Endodermal cell (in vitro differentiated cells): ENCODE measurements at regions not wholly inside any gene's neighbourhood (a gene's known extent, or its start where the extent isn't known, plus 50 kb on each side); places are given as distances from the start of the nearest gene placed in this dataset.

Experiments used
- DNase-seq: peaks from one replicate; pipeline ENCODE4 v3.0.0-alpha.2; 2017
- H3K27ac ChIP-seq: 2 replicates; pipeline ENCODE4 v1.5.1; 2013; ENCODE audit warnings: mild to moderate bottlenecking, low read depth, low read length, moderate library complexity
- H3K27me3 ChIP-seq: 2 replicates; pipeline ENCODE4 v1.6.1; 2013; ENCODE audit warnings: mild to moderate bottlenecking, low read length, moderate library complexity; ENCODE audit not compliant: insufficient read depth, control insufficient read depth, poor library complexity, severe bottlenecking
- H3K36me3 ChIP-seq: 2 replicates; pipeline ENCODE4 v1.7.0; 2013; ENCODE audit warnings: mild to moderate bottlenecking, low read length, moderate library complexity; ENCODE audit not compliant: control insufficient read depth, insufficient read depth
- H3K4me1 ChIP-seq: one replicate; pipeline ENCODE4 v1.7.0; 2013; ENCODE audit warnings: low read length; ENCODE audit not compliant: control insufficient read depth, insufficient read depth
- H3K4me3 ChIP-seq: 2 replicates; pipeline ENCODE4 v1.5.1; 2013; ENCODE audit warnings: mild to moderate bottlenecking, low read length, moderate library complexity
- H3K9ac ChIP-seq: 2 replicates; pipeline ENCODE4 v1.6.1; 2013; ENCODE audit warnings: mild to moderate bottlenecking, low read length, moderate library complexity; ENCODE audit not compliant: poor library complexity, severe bottlenecking; ENCODE audit errors: extremely low read depth
- H3K9me3 ChIP-seq: 2 replicates; pipeline ENCODE4 v1.6.1; 2013; ENCODE audit warnings: mild to moderate bottlenecking, low read length, moderate library complexity; ENCODE audit not compliant: control insufficient read depth
- H3K27ac Mint-ChIP-seq: 2 replicates; pipeline ENCODE4 v1.8.0; 2020; ENCODE audit warnings: mixed read lengths
- H3K27me3 Mint-ChIP-seq: 2 replicates; pipeline ENCODE4 v1.8.0; 2021; ENCODE audit warnings: mild to moderate bottlenecking, mixed read lengths; ENCODE audit not compliant: insufficient read depth
- H3K36me3 Mint-ChIP-seq: 2 replicates; pipeline ENCODE4 v1.8.0; 2020; ENCODE audit warnings: low read depth, mixed read lengths
- H3K4me1 Mint-ChIP-seq: 2 replicates; pipeline ENCODE4 v1.8.0; 2020; ENCODE audit warnings: mixed read lengths
- H3K4me3 Mint-ChIP-seq: 2 replicates; pipeline ENCODE4 v1.8.0; 2020; ENCODE audit warnings: mild to moderate bottlenecking, moderate library complexity, mixed read lengths
- H3K9me3 Mint-ChIP-seq: 2 replicates; pipeline ENCODE4 v1.8.0; 2020; ENCODE audit warnings: mild to moderate bottlenecking, mixed read lengths
- WGBS, 2 experiments: methylation state at CpG; one replicate each; pipeline versions ENCODE4 v1.1.5 to v1.1.7; 2013; ENCODE audit warnings: missing lambda C conversion rate in 2 of 2, mixed read lengths in 1 of 2; ENCODE audit not compliant: insufficient coverage in 1 of 2, insufficient read length in 1 of 2; 5-methylcytosine and 5-hydroxymethylcytosine counted together
- TF ChIP-seq, protein P1 (sequence below): fragments of 200-600 bp; sonication (generic); conservative IDR thresholded peaks from 2 replicates; pipeline ENCODE4 v1.5.0; 2021; ENCODE audit warnings: antibody characterized with exemption, mild to moderate bottlenecking

DNA sequence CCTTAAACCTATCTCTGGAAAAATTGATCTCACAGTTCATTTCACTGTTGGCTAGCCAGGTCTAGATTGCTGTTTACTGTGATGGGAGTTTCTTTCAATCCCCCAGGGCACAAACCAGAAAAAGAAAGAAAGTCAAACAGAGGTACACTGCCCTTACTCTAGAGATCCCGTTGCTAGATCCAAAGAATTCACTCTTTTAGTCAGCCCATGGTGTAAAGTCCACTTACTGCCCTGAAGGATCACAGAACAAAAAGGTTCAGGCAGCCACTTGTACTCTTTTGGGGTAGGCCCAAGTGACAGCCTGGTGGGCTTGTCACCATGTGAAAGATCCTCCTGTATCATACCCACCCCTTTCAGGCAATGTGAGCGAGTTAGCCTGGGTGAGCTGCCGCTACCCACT, 162.6 kb upstream of the CCDC179 start:
- no peak overlapping the region for H3K27ac ChIP-seq
- H3K36me3 ChIP-seq, result no peaks in the 10 kb centered on the region
- H3K4me1 ChIP-seq, result peaks cover 14% of the 10 kb centered on the region
- no peaks in the 10 kb centered on the region for H3K36me3 Mint-ChIP-seq
- no peaks in the 10 kb centered on the region for H3K9me3 ChIP-seq
- no peak overlapping the region for H3K9ac ChIP-seq
- H3K4me3 ChIP-seq, result peak overlapping the region; percentile 29
- H3K4me3 Mint-ChIP-seq, result peak overlapping the region; percentile 16
- TF ChIP-seq, protein P1, sequence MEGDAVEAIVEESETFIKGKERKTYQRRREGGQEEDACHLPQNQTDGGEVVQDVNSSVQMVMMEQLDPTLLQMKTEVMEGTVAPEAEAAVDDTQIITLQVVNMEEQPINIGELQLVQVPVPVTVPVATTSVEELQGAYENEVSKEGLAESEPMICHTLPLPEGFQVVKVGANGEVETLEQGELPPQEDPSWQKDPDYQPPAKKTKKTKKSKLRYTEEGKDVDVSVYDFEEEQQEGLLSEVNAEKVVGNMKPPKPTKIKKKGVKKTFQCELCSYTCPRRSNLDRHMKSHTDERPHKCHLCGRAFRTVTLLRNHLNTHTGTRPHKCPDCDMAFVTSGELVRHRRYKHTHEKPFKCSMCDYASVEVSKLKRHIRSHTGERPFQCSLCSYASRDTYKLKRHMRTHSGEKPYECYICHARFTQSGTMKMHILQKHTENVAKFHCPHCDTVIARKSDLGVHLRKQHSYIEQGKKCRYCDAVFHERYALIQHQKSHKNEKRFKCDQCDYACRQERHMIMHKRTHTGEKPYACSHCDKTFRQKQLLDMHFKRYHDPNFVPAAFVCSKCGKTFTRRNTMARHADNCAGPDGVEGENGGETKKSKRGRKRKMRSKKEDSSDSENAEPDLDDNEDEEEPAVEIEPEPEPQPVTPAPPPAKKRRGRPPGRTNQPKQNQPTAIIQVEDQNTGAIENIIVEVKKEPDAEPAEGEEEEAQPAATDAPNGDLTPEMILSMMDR, result no peak
- H3K4me1 Mint-ChIP-seq, result peaks cover 28% of the 10 kb centered on the region
- no peaks in the 10 kb centered on the region for H3K27me3 Mint-ChIP-seq
- H3K9me3 Mint-ChIP-seq, result no peaks in the 10 kb centered on the region
- WGBS, 2 experiments, result 84 to 91% methylated on average over 2 to 3 of the region's 3 CpGs
- no peak for DNase-seq
- peak overlapping the region; percentile 56 for H3K27ac Mint-ChIP-seq
- no peaks in the 10 kb centered on the region for H3K27me3 ChIP-seq

DNA sequence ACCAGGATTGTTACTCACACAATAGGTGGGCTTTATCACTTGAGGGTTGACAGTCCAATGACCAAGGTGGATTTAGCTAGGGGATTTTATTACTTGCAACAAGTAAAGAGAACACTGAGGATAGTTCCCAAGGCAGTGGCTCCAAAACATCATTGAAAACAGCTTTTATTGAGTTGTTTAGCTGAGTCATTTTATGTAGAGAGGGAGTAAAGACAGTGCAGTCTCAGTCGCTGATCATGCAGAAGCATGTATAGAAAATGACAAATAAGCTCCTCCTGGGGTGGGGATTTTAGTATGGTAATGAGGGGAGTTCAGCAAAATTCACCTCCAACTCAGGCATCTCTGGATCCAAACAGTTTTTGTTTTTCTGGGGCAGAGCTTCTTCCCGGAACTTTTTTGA, 163.0 kb upstream of the CCDC179 start:
- 86% methylated on average over 2 of the region's 2 CpGs; no CpG with 5 or more reads in 1 of the 2 experiments for WGBS, 2 experiments
- Histone ChIP-seq H3K27me3 (no peaks in the 10 kb centered on the region), H3K4me3 (peak overlapping the region; percentile 29), H3K27ac (no peak overlapping the region), H3K36me3 (no peaks in the 10 kb centered on the region), H3K9me3 (no peaks in the 10 kb centered on the region), H3K9ac (no peak overlapping the region), H3K4me1 (peaks cover 14% of the 10 kb centered on the region)
- TF ChIP-seq, protein P1, result no peak
- peak overlapping the region; percentile 56 for H3K27ac Mint-ChIP-seq
- H3K36me3 Mint-ChIP-seq, result no peaks in the 10 kb centered on the region
- H3K4me1 Mint-ChIP-seq, result peaks cover 28% of the 10 kb centered on the region
- DNase-seq, result no peak
- H3K9me3 Mint-ChIP-seq, result no peaks in the 10 kb centered on the region
- H3K27me3 Mint-ChIP-seq, result no peaks in the 10 kb centered on the region
- H3K4me3 Mint-ChIP-seq, result peak overlapping the region; percentile 16

DNA sequence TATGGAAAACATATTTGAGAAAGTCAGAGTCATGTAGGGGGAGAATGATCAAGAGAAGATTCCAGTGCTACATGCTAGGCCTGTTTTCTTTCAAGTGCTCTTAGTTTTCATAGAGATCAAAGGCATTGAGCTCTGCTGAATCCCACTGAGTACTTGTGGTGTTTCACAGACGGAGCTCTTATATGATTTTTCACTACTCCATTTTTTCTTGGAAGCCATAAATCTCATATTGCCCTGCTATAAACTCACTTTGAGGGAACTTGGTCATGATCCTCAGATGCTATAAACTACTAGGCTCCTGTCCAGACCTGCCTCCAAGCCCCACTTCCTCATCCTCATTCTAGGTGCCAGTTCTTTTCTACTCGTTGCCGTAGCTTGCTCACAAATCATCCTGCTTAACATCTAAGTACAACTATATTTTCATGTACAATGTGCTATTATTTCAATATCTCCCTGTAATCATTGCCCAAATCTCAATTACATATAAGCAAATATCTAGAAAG, 180.8 kb upstream of the CCDC179 start:
- Mint-ChIP-seq H3K27me3 (no peaks in the 10 kb centered on the region), H3K27ac (no peak overlapping the region), H3K36me3 (peaks cover 4% of the 10 kb centered on the region), H3K4me3 (no peak overlapping the region), H3K4me1 (no peaks in the 10 kb centered on the region), H3K9me3 (peaks cover 4% of the 10 kb centered on the region)
- no peak overlapping the region for H3K27ac ChIP-seq
- WGBS, 2 experiments, result 86 to 90% methylated on average over 3 of the region's 3 CpGs
- no peak for DNase-seq
- H3K36me3 ChIP-seq, result no peaks in the 10 kb centered on the region
- H3K4me1 ChIP-seq, result no peaks in the 10 kb centered on the region
- H3K9me3 ChIP-seq, result no peaks in the 10 kb centered on the region
- no peak overlapping the region for H3K4me3 ChIP-seq
- no peaks in the 10 kb centered on the region for H3K27me3 ChIP-seq
- TF ChIP-seq, protein P1, result no peak
- H3K9ac ChIP-seq, result no peak overlapping the region
